GM21447 (cell line): ENCODE measurements at regions not wholly inside any gene's neighbourhood (a gene's known extent, or its start where the extent isn't known, plus 50 kb on each side); places are given as distances from the start of the nearest gene placed in this dataset.
"Not testable (repeated sequence)": the region's sequence is repeated elsewhere in the genome, so short reads cannot be mapped to it uniquely, and the experiment has no call there.

Source experiments
- ATAC-seq: cut with Tn5 transposase; IDR thresholded peaks from one replicate; pipeline ENCODE4 v1.9.1; 2021; ENCODE audit not compliant: unreplicated experiment

- ATAC-seq, result not testable (repeated sequence)
Measured at GRCh38 chr2:111439237-111439636, 318.5 kb downstream of the BCL2L11 start.

GRCh38 chr2:111441614-111442013 is 320.9 kb downstream of the BCL2L11 start:
- ATAC-seq, result not testable (repeated sequence)

GRCh38 chr2:111442767-111443454 is 322.2 kb downstream of the BCL2L11 start:
- ATAC-seq, result not testable (repeated sequence)

GRCh38 chr2:111444516-111444915 is 323.8 kb downstream of the BCL2L11 start:
- ATAC-seq, result not testable (repeated sequence)

- not testable (repeated sequence) for ATAC-seq
Measured at GRCh38 chr2:111445191-111445929, 324.6 kb downstream of the BCL2L11 start.

GRCh38 chr2:111445941-111446340 is 325.2 kb downstream of the BCL2L11 start:
- ATAC-seq, result not testable (repeated sequence)

GRCh38 chr2:111447482-111447881 is 326.8 kb downstream of the BCL2L11 start:
- ATAC-seq, result not testable (repeated sequence)

GRCh38 chr2:111448796-111449195 is 328.1 kb downstream of the BCL2L11 start:
- not testable (repeated sequence) for ATAC-seq

GRCh38 chr2:111450526-111450925 is 329.8 kb downstream of the BCL2L11 start:
- ATAC-seq, result not testable (repeated sequence)

GRCh38 chr2:111451692-111452199 is 331.0 kb downstream of the BCL2L11 start:
- not testable (repeated sequence) for ATAC-seq

- peak; percentile 45 for ATAC-seq
Measured at GRCh38 chr2:111452208-111452607, 331.5 kb downstream of the BCL2L11 start.

GRCh38 chr2:111453308-111453707 is 332.6 kb downstream of the BCL2L11 start:
- ATAC-seq, result not testable (repeated sequence)

- ATAC-seq, result not testable (repeated sequence)
Measured at GRCh38 chr2:111453816-111454215, 333.1 kb downstream of the BCL2L11 start.

GRCh38 chr2:111454404-111454803 is 333.7 kb downstream of the BCL2L11 start:
- ATAC-seq, result peak; percentile 88

GRCh38 chr2:111455016-111456015 is 334.6 kb downstream of the BCL2L11 start:
- not testable (repeated sequence) for ATAC-seq

GRCh38 chr2:111457191-111457590 is 336.5 kb downstream of the BCL2L11 start:
- ATAC-seq, result not testable (repeated sequence)

- not testable (repeated sequence) for ATAC-seq
Measured at GRCh38 chr2:111460901-111461300, 340.2 kb downstream of the BCL2L11 start.

- ATAC-seq, result not testable (repeated sequence)
Measured at GRCh38 chr2:111461831-111462230, 341.1 kb downstream of the BCL2L11 start.

GRCh38 chr2:111462572-111462971 is 341.9 kb downstream of the BCL2L11 start:
- not testable (repeated sequence) for ATAC-seq

GRCh38 chr2:111463238-111463848 is 342.6 kb downstream of the BCL2L11 start:
- ATAC-seq, result not testable (repeated sequence)
